DND-41 (cell line): ENCODE measurements at regions not wholly inside any gene's neighbourhood (a gene's known extent, or its start where the extent isn't known, plus 50 kb on each side); places are given as distances from the start of the nearest gene placed in this dataset.

Experiments used
- ATAC-seq: fragments of 200-7000 bp; cut with Tn5 transposase; 3 replicates; pipeline ENCODE4 v1.9.1; 2021; ENCODE audit warnings: low read depth; ENCODE audit not compliant: insufficient read depth
- DNase-seq: peaks from one replicate; pipeline ENCODE4 v3.0.0-alpha.2; 2020
- H2AFZ ChIP-seq: 2 replicates; pipeline ENCODE4 v1.6.0; 2012; ENCODE audit warnings: low read depth, low read length
- H3K27ac ChIP-seq: 2 replicates; pipeline ENCODE4 v1.5.1; 2012; ENCODE audit warnings: low read length, inconsistent platforms
- H3K27me3 ChIP-seq: fragments of 200-600 bp; sonication (generic); 2 replicates; pipeline ENCODE4 v1.6.0; 2012; ENCODE audit warnings: low read length, mild to moderate bottlenecking, inconsistent platforms; ENCODE audit not compliant: insufficient read depth, poor library complexity
- H3K36me3 ChIP-seq: 2 replicates; pipeline ENCODE4 v1.5.1; 2012; ENCODE audit warnings: low read length, inconsistent platforms; ENCODE audit not compliant: insufficient read depth
- H3K4me1 ChIP-seq: 2 replicates; pipeline ENCODE4 v1.5.1; 2012; ENCODE audit warnings: mild to moderate bottlenecking, low read length; ENCODE audit not compliant: insufficient read depth
- H3K4me2 ChIP-seq: 2 replicates; pipeline ENCODE4 v1.6.0; 2012; ENCODE audit warnings: mild to moderate bottlenecking, moderate library complexity, low read length, inconsistent platforms; ENCODE audit not compliant: insufficient read depth
- H3K4me3 ChIP-seq, 2 experiments: fragments of 200-600 bp in 1 of 2; shearing (Covaris generic) in 1 of 2; 2 replicates each; pipeline ENCODE4 v1.5.1; 2012 to 2016; ENCODE audit warnings: inconsistent platforms in 2 of 2, low read length in 2 of 2, mild to moderate bottlenecking in 2 of 2, low read depth in 1 of 2, moderate library complexity in 1 of 2
- H3K79me2 ChIP-seq: 2 replicates; pipeline ENCODE4 v1.6.0; 2012; ENCODE audit warnings: low read length, inconsistent platforms; ENCODE audit not compliant: insufficient read depth
- H3K9ac ChIP-seq: 2 replicates; pipeline ENCODE4 v1.6.0; 2012; ENCODE audit warnings: low read depth, mild to moderate bottlenecking, inconsistent platforms, low read length, moderate library complexity
- H3K9me3 ChIP-seq: 2 replicates; pipeline ENCODE4 v1.5.1; 2012; ENCODE audit warnings: low read length, moderate library complexity, mild to moderate bottlenecking, inconsistent platforms; ENCODE audit not compliant: insufficient read depth, severe bottlenecking
- H4K20me1 ChIP-seq: 2 replicates; pipeline ENCODE4 v1.6.0; 2012; ENCODE audit warnings: low read length; ENCODE audit not compliant: insufficient read depth
- CTCF ChIP-seq: IDR thresholded peaks from 2 replicates; pipeline ENCODE4 v1.5.1; 2012; ENCODE audit warnings: borderline replicate concordance, low read length, moderate library complexity, mild to moderate bottlenecking; ENCODE audit not compliant: poor library complexity, severe bottlenecking; ENCODE audit errors: extremely low read depth
- EZH2 ChIP-seq: IDR thresholded peaks from 3 replicates; pipeline ENCODE4 v1.6.1; 2012; ENCODE audit warnings: borderline replicate concordance, low read depth, mild to moderate bottlenecking, moderate library complexity, low read length, inconsistent platforms; ENCODE audit not compliant: severe bottlenecking

GRCh38 chr5:14063691-14064090 lies 79.5 kb upstream of the TRIO start:
- no peak for ATAC-seq
- H3K27me3 ChIP-seq = no peaks in the 10 kb centered on the region
- no peaks in the 10 kb centered on the region for H3K4me1 ChIP-seq
- H3K36me3 ChIP-seq = no peaks in the 10 kb centered on the region
- no peaks in the 10 kb centered on the region for H4K20me1 ChIP-seq
- H3K4me2 ChIP-seq = no peak overlapping the region
- no peak overlapping the region for H3K9ac ChIP-seq
- H3K27ac ChIP-seq = no peak overlapping the region
- TF ChIP-seq CTCF (no peak), EZH2 (no peak)
- H2AFZ ChIP-seq = no peak overlapping the region
- no peaks in the 10 kb centered on the region for H3K79me2 ChIP-seq
- no peak overlapping the region for H3K4me3 ChIP-seq
- H3K9me3 ChIP-seq = no peaks in the 10 kb centered on the region
- DNase-seq = no peak

- no peak overlapping the region for H3K4me2 ChIP-seq
- H3K36me3 ChIP-seq = no peaks in the 10 kb centered on the region
- no peaks in the 10 kb centered on the region for H3K9me3 ChIP-seq
- no peaks in the 10 kb centered on the region for H3K27me3 ChIP-seq
- no peak overlapping the region for H3K27ac ChIP-seq
- TF ChIP-seq EZH2 = no peak
- TF ChIP-seq CTCF = no peak
- ATAC-seq (no peak), DNase-seq (no peak)
- H3K79me2 ChIP-seq = no peaks in the 10 kb centered on the region
- H3K4me3 ChIP-seq = no peak overlapping the region
- no peaks in the 10 kb centered on the region for H3K4me1 ChIP-seq
- no peaks in the 10 kb centered on the region for H4K20me1 ChIP-seq
- H2AFZ ChIP-seq = no peak overlapping the region
- no peak overlapping the region for H3K9ac ChIP-seq
Measured at GRCh38 chr5:14063138-14063537, 80.0 kb upstream of the TRIO start.

- Histone ChIP-seq H3K27me3 (no peaks in the 10 kb centered on the region), H2AFZ (no peak overlapping the region), H3K4me1 (no peaks in the 10 kb centered on the region), H3K27ac (no peak overlapping the region), H3K4me3 (no peak overlapping the region), H3K9me3 (no peaks in the 10 kb centered on the region), H3K36me3 (no peaks in the 10 kb centered on the region), H3K4me2 (no peak overlapping the region), H4K20me1 (no peaks in the 10 kb centered on the region), H3K79me2 (no peaks in the 10 kb centered on the region), H3K9ac (no peak overlapping the region)
- ATAC-seq (no peak), DNase-seq (no peak)
- TF ChIP-seq CTCF = no peak
- TF ChIP-seq EZH2 = no peak
Measured at GRCh38 chr5:14062178-14062577, 81.0 kb upstream of the TRIO start.

GRCh38 chr5:14061106-14061505 lies 82.0 kb upstream of the TRIO start:
- no peak overlapping the region for H2AFZ ChIP-seq
- no peak overlapping the region for H3K9ac ChIP-seq
- ATAC-seq (no peak), DNase-seq (no peak)
- H3K79me2 ChIP-seq = no peaks in the 10 kb centered on the region
- TF ChIP-seq CTCF (no peak), EZH2 (no peak)
- H4K20me1 ChIP-seq = no peaks in the 10 kb centered on the region
- no peak overlapping the region for H3K4me3 ChIP-seq
- H3K27me3 ChIP-seq = no peaks in the 10 kb centered on the region
- H3K4me1 ChIP-seq = no peaks in the 10 kb centered on the region
- no peaks in the 10 kb centered on the region for H3K36me3 ChIP-seq
- H3K27ac ChIP-seq = no peak overlapping the region
- H3K4me2 ChIP-seq = no peak overlapping the region
- H3K9me3 ChIP-seq = no peaks in the 10 kb centered on the region
